Endothelial cell (in vitro differentiated cells): ENCODE measurements at regions not wholly inside any gene's neighbourhood (a gene's known extent, or its start where the extent isn't known, plus 50 kb on each side); places are given as distances from the start of the nearest gene placed in this dataset.

Source experiments
- DNase-seq: peaks from one replicate; pipeline ENCODE4 v3.0.0; 2021; ENCODE audit warnings: low spot score
- H3K27ac Mint-ChIP-seq: one replicate; pipeline ENCODE4 v1.8.0; 2021; ENCODE audit warnings: mixed read lengths, inconsistent platforms; ENCODE audit not compliant: unreplicated experiment
- H3K27me3 Mint-ChIP-seq: one replicate; pipeline ENCODE4 v1.8.0; 2021; ENCODE audit warnings: mild to moderate bottlenecking, moderate library complexity, mixed read lengths, inconsistent platforms; ENCODE audit not compliant: unreplicated experiment
- H3K36me3 Mint-ChIP-seq: one replicate; pipeline ENCODE4 v1.8.0; 2021; ENCODE audit warnings: mild to moderate bottlenecking, low read depth, mixed read lengths, inconsistent platforms; ENCODE audit not compliant: unreplicated experiment
- H3K4me1 Mint-ChIP-seq: one replicate; pipeline ENCODE4 v1.8.0; 2021; ENCODE audit warnings: mild to moderate bottlenecking, mixed read lengths, inconsistent platforms; ENCODE audit not compliant: unreplicated experiment
- H3K4me3 Mint-ChIP-seq: one replicate; pipeline ENCODE4 v1.8.0; 2021; ENCODE audit warnings: mild to moderate bottlenecking, mixed read lengths, inconsistent platforms; ENCODE audit not compliant: unreplicated experiment
- H3K9me3 Mint-ChIP-seq: one replicate; pipeline ENCODE4 v1.8.0; 2021; ENCODE audit warnings: mixed read lengths, inconsistent platforms; ENCODE audit not compliant: unreplicated experiment
- CTCF ChIP-seq: fragments of 200-600 bp; sonication (generic); IDR thresholded peaks from one replicate; pipeline ENCODE4 v1.5.0; 2021; ENCODE audit warnings: antibody characterized with exemption; ENCODE audit not compliant: unreplicated experiment

DNA sequence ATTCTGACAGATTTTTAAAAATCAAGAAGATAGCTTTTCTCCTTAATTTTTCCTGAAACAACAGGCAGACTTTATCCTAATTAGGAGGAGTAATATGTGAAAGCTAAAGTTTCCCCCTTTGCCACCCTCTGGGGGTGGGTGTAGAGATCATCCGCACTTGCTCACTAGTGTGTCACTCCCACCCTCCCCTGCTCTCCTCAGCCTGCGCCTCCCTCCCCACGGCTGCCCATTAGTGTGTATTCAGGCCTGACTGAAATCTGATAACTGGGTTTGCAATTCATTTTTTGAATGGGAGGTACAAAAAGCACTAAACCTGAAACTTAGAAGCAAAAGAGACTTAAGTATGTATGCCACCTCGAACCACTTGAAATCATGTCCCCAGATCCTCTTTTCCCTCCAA lies 110.4 kb upstream of the TRIM2 start:
- H3K27ac Mint-ChIP-seq = no peak overlapping the region
- no peaks in the 10 kb centered on the region for H3K4me1 Mint-ChIP-seq
- no peak for TF ChIP-seq CTCF
- no peaks in the 10 kb centered on the region for H3K36me3 Mint-ChIP-seq
- no peaks in the 10 kb centered on the region for H3K9me3 Mint-ChIP-seq
- H3K27me3 Mint-ChIP-seq = peaks cover 1% of the 10 kb centered on the region
- no peak for DNase-seq
- no peak overlapping the region for H3K4me3 Mint-ChIP-seq

DNA sequence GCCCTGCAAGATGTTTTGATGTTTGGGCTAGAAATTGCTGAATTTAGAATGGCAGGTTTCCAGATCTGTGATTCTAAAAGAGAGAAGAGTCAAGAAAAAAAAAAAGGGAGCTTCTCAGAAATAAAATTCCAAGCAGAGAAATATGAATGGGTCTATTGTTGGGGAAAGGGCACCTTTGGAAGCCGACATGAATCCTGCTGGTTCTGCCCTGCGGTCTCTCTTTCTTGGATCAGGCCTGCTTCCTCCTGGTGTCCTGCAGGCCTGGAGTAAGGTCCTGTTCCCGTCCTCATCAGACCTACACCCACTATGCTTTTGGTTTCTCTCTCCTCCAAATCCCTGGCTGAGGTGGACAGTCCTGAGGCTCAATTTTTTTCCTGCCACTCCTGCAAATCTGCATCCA lies 109.8 kb upstream of the TRIM2 start:
- DNase-seq = no peak
- no peak overlapping the region for H3K27ac Mint-ChIP-seq
- H3K4me3 Mint-ChIP-seq = no peak overlapping the region
- no peak for TF ChIP-seq CTCF
- H3K27me3 Mint-ChIP-seq = peaks cover 1% of the 10 kb centered on the region
- H3K36me3 Mint-ChIP-seq = no peaks in the 10 kb centered on the region
- H3K4me1 Mint-ChIP-seq = no peaks in the 10 kb centered on the region
- H3K9me3 Mint-ChIP-seq = no peaks in the 10 kb centered on the region

- Mint-ChIP-seq H3K4me1 (no peaks in the 10 kb centered on the region), H3K9me3 (no peaks in the 10 kb centered on the region), H3K36me3 (no peaks in the 10 kb centered on the region), H3K27ac (no peak overlapping the region), H3K4me3 (no peak overlapping the region), H3K27me3 (peaks cover 1% of the 10 kb centered on the region)
- DNase-seq = no peak
- TF ChIP-seq CTCF = no peak
Observed at GRCh38 chr4:153095448-153096204, 108.6 kb upstream of the TRIM2 start.

GRCh38 chr4:153096344-153096743 lies 107.9 kb upstream of the TRIM2 start:
- no peak for TF ChIP-seq CTCF
- Mint-ChIP-seq H3K4me3 (no peak overlapping the region), H3K9me3 (no peaks in the 10 kb centered on the region), H3K4me1 (no peaks in the 10 kb centered on the region), H3K27ac (no peak overlapping the region), H3K27me3 (peaks cover 1% of the 10 kb centered on the region), H3K36me3 (no peaks in the 10 kb centered on the region)
- no peak for DNase-seq

DNA sequence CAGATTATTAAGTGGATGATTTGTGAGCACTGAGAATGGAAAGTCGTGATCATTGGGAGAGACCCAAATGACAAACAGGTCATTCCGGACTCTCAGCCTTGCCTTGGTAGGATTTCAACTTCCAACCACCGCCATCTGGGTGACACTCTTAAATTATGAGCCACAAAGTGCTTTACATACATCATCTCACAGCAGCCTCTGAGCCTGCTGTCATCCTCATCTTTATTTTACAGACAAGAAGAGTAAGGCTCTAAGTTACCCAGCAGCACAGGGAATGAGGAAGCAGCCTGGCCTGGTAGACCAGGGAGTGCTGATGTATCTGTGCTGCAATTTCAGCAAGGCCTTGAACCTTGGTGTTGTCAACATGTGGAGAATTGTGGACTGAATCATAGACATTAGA lies 105.8 kb upstream of the TRIM2 start:
- H3K36me3 Mint-ChIP-seq = no peaks in the 10 kb centered on the region
- TF ChIP-seq CTCF = no peak

More for the DNA sequence above, 105.8 kb upstream of the TRIM2 start:
- Mint-ChIP-seq H3K27ac (no peak overlapping the region), H3K4me1 (no peaks in the 10 kb centered on the region), H3K4me3 (no peak overlapping the region), H3K27me3 (peaks cover 1% of the 10 kb centered on the region), H3K9me3 (no peaks in the 10 kb centered on the region)
- no peak for DNase-seq
